ENCODE measurements at regions not wholly inside any gene's neighbourhood (a gene's known extent, or its start where the extent isn't known, plus 50 kb on each side); places are given as distances from the start of the nearest gene placed in this dataset.

- TF ChIP-seq, protein P1, sequence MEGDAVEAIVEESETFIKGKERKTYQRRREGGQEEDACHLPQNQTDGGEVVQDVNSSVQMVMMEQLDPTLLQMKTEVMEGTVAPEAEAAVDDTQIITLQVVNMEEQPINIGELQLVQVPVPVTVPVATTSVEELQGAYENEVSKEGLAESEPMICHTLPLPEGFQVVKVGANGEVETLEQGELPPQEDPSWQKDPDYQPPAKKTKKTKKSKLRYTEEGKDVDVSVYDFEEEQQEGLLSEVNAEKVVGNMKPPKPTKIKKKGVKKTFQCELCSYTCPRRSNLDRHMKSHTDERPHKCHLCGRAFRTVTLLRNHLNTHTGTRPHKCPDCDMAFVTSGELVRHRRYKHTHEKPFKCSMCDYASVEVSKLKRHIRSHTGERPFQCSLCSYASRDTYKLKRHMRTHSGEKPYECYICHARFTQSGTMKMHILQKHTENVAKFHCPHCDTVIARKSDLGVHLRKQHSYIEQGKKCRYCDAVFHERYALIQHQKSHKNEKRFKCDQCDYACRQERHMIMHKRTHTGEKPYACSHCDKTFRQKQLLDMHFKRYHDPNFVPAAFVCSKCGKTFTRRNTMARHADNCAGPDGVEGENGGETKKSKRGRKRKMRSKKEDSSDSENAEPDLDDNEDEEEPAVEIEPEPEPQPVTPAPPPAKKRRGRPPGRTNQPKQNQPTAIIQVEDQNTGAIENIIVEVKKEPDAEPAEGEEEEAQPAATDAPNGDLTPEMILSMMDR (IDR thresholded peaks at IDR 0.05): no peak
- TF ChIP-seq POLR2A (IDR thresholded peaks at IDR 0.05): no peak
Measured at GRCh38 chr3:20288050-20288449, 102.0 kb upstream of the SGO1 start.
